Gastroesophageal sphincter (tissue), 4 donors: ENCODE measurements at regions not wholly inside any gene's neighbourhood (a gene's known extent, or its start where the extent isn't known, plus 50 kb on each side); places are given as distances from the start of the nearest gene placed in this dataset.
"Not testable (repeated sequence)": the region's sequence is repeated elsewhere in the genome, so short reads cannot be mapped to it uniquely, and the experiment has no call there.

ENCODE experiments used
- ATAC-seq: fragments of 150-250 bp; one replicate; pipeline ENCODE4 v1.9.1; 2016; ENCODE audit warnings: mild to moderate bottlenecking, moderate library complexity
- H3K27ac ChIP-seq, 4 donors: fragments of 200-600 bp; sonication (generic) in 3 of 4; 1 replicate in 3 of 4; 2 replicates in 1 of 4; pipeline ENCODE4 v1.5.1; 2016 to 2019
- H3K27me3 ChIP-seq: fragments of 200-600 bp; sonication (generic); one replicate; pipeline ENCODE4 v1.5.1; 2019
- H3K36me3 ChIP-seq, 2 donors: fragments of 200-600 bp; sonication (generic); one replicate each; pipeline ENCODE4 v1.5.1; 2019; ENCODE audit warnings: control low read depth in 1 of 2
- H3K4me1 ChIP-seq, 3 donors: fragments of 200-600 bp; sonication (generic); 1 replicate in 2 of 3; 2 replicates in 1 of 3; pipeline ENCODE4 v1.5.1; 2016 to 2019; ENCODE audit warnings: control low read depth in 2 of 3
- H3K4me3 ChIP-seq, 2 donors: fragments of 200-600 bp; sonication (generic); one replicate each; pipeline ENCODE4 v1.5.1; 2019; ENCODE audit warnings: mild to moderate bottlenecking in 1 of 2, moderate library complexity in 1 of 2
- H3K9me3 ChIP-seq, 3 donors: fragments of 200-600 bp; sonication (generic); one replicate each; pipeline ENCODE4 v1.5.1; 2017 to 2019; ENCODE audit warnings: control low read depth in 2 of 3
- CTCF ChIP-seq, 4 experiments: fragments of 200-600 bp in 2 of 4; fragments of 450-650 bp in 2 of 4; sonication (generic) in 1 of 4; IDR thresholded peaks; one replicate each; pipeline ENCODE4 v1.5.1; 2017 to 2019; ENCODE audit warnings: antibody characterized with exemption in 4 of 4, mild to moderate bottlenecking in 2 of 4, moderate library complexity in 2 of 4
- EP300 ChIP-seq: sonication (generic); formaldehyde crosslinking; IDR thresholded peaks from one replicate; pipeline ENCODE4 v1.6.1; 2017; ENCODE audit warnings: antibody characterized with exemption, mild to moderate bottlenecking
- POLR2A ChIP-seq, 2 donors: fragments of 450-650 bp; IDR thresholded peaks; one replicate each; pipeline ENCODE4 v1.6.1; 2017; ENCODE audit warnings: antibody characterized with exemption in 2 of 2, mild to moderate bottlenecking in 2 of 2, moderate library complexity in 1 of 2
- POLR2AphosphoS5 ChIP-seq: sonication (generic); formaldehyde crosslinking; IDR thresholded peaks from one replicate; pipeline ENCODE4 v1.6.1; 2017; ENCODE audit warnings: antibody characterized with exemption
- WGBS, 2 donors: methylation state at CpG; one replicate each; pipeline ENCODE4 v1.1.5; 2018; ENCODE audit warnings: low coverage in 1 of 2; 5-methylcytosine and 5-hydroxymethylcytosine counted together

DNA sequence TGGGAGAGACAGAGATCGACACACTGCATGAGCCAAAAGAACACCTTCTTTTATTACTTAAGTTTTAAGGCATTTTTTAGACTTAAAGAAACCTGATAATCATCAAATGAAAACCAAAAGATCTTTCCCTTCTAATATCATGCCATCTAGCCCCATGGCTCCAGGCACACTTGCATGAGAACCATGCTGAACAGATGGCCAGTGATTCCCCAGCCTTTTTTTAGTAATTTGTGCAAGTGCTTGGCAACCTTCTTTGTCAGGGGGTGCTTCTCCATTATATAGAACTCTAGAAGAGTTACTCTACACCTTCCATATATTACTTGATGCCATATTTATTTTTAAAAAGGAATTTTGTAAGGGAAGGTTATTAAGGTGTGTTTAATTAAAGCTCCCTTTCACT is 182.2 kb upstream of the TEX13C start:
- Histone ChIP-seq H3K9me3 (no peaks in the 10 kb centered on the region), H3K4me3 (no peak overlapping the region), H3K36me3 (no peaks in the 10 kb centered on the region), H3K27ac (no peak overlapping the region), H3K4me1 (peaks cover 0 to 12% (median 0%) of the 10 kb centered on the region in 3 donors), H3K27me3 (no peaks in the 10 kb centered on the region)
- no peak for ATAC-seq
- TF ChIP-seq EP300 (no peak), CTCF (IDR thresholded peaks at IDR 0.05) (no peak), POLR2A (IDR thresholded peaks at IDR 0.05) (no peak), POLR2AphosphoS5 (no peak)
- 83 to 100% methylated on average over 1 of the region's 1 CpG for WGBS, 2 donors

DNA sequence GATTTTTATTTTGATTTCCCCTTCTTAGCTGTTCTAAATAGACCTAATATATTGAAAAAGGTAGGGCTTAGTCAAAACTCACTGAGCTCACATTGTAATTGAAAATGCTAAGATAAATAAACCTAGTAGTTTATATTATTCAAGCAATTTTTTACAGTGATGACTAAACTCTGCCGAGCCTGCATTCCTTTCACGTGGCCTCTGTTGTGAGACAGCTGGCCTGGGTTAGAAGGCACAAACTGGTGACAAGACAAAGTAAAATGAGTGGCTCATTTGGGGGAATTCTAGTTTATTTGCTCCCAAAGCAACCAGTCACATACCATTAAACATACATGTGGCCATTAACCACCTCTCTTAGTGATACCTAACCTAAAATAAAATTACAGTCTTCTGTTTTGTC is 169.4 kb upstream of the TEX13C start:
- H3K9me3 ChIP-seq: no peaks in the 10 kb centered on the region
- H3K27ac ChIP-seq: no peak overlapping the region
- H3K36me3 ChIP-seq: no peaks in the 10 kb centered on the region
- H3K4me3 ChIP-seq: no peak overlapping the region
- WGBS, 2 donors: 5 to 17% methylated on average over 2 of the region's 2 CpGs
- no peaks in the 10 kb centered on the region for H3K4me1 ChIP-seq
- no peak for ATAC-seq
- H3K27me3 ChIP-seq: no peaks in the 10 kb centered on the region
- TF ChIP-seq EP300 (no peak), POLR2AphosphoS5 (no peak), CTCF (IDR thresholded peaks at IDR 0.05) (no peak), POLR2A (IDR thresholded peaks at IDR 0.05) (no peak)

DNA sequence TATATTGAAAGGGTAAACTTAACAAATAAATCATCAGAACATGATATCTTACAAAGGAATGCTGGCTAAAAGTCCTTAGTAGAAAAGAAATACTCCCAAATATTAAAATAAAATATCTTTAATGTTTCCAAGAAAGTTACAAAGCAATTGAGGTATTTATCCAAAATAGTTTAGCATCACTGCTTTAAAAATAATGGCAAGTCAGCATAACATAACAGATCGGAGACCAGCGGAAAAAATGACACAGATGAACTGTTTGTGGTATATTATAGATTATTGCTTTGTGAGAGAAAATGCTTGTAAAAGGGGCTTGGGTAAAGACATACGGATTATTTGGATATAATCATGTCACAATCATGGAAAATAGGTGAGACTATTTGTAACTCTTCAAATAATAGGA is 168.5 kb upstream of the TEX13C start:
- Histone ChIP-seq H3K27ac (no peak overlapping the region), H3K27me3 (no peaks in the 10 kb centered on the region), H3K4me1 (no peaks in the 10 kb centered on the region), H3K36me3 (no peaks in the 10 kb centered on the region), H3K4me3 (no peak overlapping the region), H3K9me3 (no peaks in the 10 kb centered on the region)
- ATAC-seq: no peak
- TF ChIP-seq POLR2AphosphoS5: no peak
- TF ChIP-seq POLR2A (IDR thresholded peaks at IDR 0.05): no peak
- no peak for TF ChIP-seq EP300
- TF ChIP-seq CTCF (IDR thresholded peaks at IDR 0.05): no peak
- WGBS, 2 donors: 71 to 73% methylated on average over 3 of the region's 3 CpGs

DNA sequence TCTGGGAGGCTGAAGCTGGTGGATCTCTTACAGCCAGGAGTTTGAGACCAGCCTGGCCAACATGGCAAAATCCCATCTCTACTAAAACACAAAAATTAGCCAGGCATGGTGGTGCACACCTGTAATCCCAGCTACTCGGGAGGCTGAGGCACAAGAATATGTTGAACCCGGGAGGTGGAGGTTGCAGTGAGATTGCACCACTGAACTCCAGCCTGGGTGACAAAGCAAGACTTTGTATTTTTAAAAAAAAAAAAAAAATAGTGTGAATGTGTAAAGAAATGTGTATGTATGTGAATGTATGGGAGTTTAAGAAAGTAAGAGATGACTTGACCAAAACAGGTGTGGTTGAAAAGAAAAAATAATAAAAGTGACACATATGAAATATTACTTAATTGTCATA is 167.7 kb upstream of the TEX13C start:
- Histone ChIP-seq H3K9me3 (no peaks in the 10 kb centered on the region), H3K36me3 (no peaks in the 10 kb centered on the region), H3K4me1 (no peaks in the 10 kb centered on the region), H3K4me3 (no peak overlapping the region), H3K27me3 (no peaks in the 10 kb centered on the region), H3K27ac (no peak overlapping the region)
- 100% methylated on average over 2 of the region's 2 CpGs; no CpG with 5 or more reads in 1 of the 2 donors for WGBS, 2 donors
- TF ChIP-seq POLR2A (IDR thresholded peaks at IDR 0.05) (no peak), EP300 (no peak), POLR2AphosphoS5 (no peak), CTCF (IDR thresholded peaks at IDR 0.05) (no peak)
- no peak for ATAC-seq

DNA sequence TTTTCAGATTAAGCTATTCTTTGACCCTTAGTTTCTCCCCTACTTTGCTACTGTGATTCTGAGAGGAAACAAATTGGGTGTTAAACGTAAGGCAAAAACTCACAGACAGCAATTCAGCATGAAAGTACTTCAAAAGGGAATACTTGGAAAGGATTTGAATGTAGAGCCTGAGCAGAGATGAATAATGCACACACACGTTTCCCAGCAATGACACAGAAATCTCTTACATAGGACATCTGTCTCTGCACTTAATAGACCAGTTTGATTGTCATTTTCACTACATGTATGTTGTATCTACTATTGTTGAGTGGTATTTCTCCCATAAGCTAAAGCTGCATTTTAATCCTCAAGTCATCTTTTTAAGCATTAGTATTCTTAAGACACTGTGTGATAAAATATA is 166.1 kb upstream of the TEX13C start:
- ATAC-seq: no peak
- Histone ChIP-seq H3K4me3 (no peak overlapping the region), H3K4me1 (no peaks in the 10 kb centered on the region), H3K27me3 (no peaks in the 10 kb centered on the region), H3K36me3 (no peaks in the 10 kb centered on the region), H3K27ac (no peak overlapping the region), H3K9me3 (no peaks in the 10 kb centered on the region)
- 0 to 14% methylated on average over 2 of the region's 2 CpGs for WGBS, 2 donors
- TF ChIP-seq CTCF (IDR thresholded peaks at IDR 0.05): no peak
- TF ChIP-seq POLR2A (IDR thresholded peaks at IDR 0.05): no peak
- no peak for TF ChIP-seq POLR2AphosphoS5
- no peak for TF ChIP-seq EP300

DNA sequence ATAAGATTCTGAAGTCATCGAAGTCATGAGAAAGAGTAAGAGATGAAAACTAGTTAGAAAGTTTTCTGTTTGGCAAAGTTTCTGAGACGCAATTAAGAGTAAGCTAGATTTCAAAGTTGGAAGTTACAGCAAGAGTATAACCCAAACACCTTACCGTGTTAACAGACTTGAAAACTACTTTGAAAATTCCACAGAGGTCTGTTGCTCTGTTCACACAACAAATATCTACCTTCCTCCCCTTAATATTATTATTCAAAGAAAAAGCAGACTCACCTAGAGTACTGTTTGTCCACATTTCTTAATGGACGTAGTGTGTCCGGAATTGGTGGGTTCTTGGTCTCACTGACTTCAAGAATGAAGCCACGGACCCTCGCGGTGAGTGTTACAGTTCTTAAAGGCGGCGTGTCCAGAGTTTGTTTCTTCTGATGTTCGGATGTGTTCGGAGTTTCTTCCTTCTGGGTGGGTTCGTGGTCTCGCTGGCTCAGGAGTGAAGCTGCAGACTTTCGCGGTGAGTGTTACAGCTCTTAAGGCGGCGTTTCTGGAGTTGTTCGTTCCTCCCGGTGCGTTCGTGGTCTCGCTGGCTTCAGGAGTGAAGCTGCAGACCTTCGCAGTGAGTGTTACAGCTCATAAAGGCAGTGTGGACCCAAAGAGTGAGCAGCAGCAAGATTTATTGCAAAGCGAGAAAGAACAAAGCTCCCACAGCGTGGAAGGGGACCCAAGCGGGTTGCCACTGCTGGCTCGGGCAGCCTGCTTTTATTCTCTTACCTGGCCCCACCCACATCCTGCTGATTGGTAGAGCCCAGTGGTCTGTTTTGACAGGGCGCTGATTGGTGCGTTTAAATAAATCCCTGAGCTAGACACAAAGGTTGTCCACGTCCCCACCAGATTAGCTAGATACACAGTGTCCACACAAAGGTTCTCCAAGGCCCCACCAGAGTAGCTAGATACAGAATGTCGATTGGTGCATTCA is 165.1 kb upstream of the TEX13C start:
- not testable (repeated sequence) for H3K4me3 ChIP-seq, ATAC-seq, H3K27me3 ChIP-seq, H3K27ac ChIP-seq, H3K9me3 ChIP-seq, H3K4me1 ChIP-seq, H3K36me3 ChIP-seq
- 79 to 85% methylated on average over 4 to 14 of the region's 32 CpGs for WGBS, 2 donors

GRCh38 chrX:125155296-125156033 is 164.2 kb upstream of the TEX13C start:
- not testable (repeated sequence) for H3K9me3 ChIP-seq, H3K27ac ChIP-seq, H3K4me1 ChIP-seq, H3K27me3 ChIP-seq, ATAC-seq, H3K4me3 ChIP-seq, H3K36me3 ChIP-seq
- 85% methylated on average over 5 of the region's 41 CpGs; no CpG with 5 or more reads in 1 of the 2 donors for WGBS, 2 donors
